Skin epidermis (tissue), 12 donors: ENCODE measurements at regions not wholly inside any gene's neighbourhood (a gene's known extent, or its start where the extent isn't known, plus 50 kb on each side); places are given as distances from the start of the nearest gene placed in this dataset.
A peak's percentile ranks its signal among the peaks of the same experiment; 100 is the strongest.

ENCODE experiments used
- H3K27ac ChIP-seq, 21 experiments: fragments of 200-600 bp; sonication (generic) in 11 of 21; one replicate each; pipeline ENCODE4 v1.5.0; 2020; ENCODE audit warnings: mild to moderate bottlenecking in 3 of 21, inconsistent platforms in 2 of 21, moderate library complexity in 2 of 21
- H3K4me3 ChIP-seq, 7 experiments: fragments of 200-600 bp; sonication (generic) in 2 of 7; one replicate each; pipeline ENCODE4 v1.5.0; 2020; ENCODE audit warnings: inconsistent platforms in 2 of 7, mild to moderate bottlenecking in 2 of 7, moderate library complexity in 1 of 7

GRCh38 chr1:87830432-87830978 is 501.8 kb downstream of the LMO4 start:
- Histone ChIP-seq H3K4me3 (no peak overlapping the region), H3K27ac (peak overlapping the region in 1 of 21 experiments; percentile 1)

DNA sequence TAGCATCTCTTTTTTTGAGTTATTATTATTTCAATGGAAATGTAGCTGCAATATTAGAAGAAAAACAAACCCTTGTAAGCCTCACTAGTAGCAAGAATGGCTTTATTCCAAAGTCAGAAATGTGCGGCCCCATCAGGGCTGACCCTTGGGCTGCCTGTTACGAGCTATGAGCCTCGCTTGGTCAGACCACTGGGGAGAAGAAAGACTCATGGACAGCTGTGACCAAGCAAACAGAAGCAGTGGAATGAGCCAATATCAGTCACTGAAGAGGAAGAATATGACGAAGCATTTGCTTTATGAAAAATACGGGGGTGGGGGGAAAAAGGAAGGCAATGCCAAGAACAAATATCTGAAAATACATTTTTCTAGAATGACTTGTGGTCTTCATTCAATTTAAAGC is 504.5 kb downstream of the LMO4 start:
- no peak overlapping the region for H3K4me3 ChIP-seq
- H3K27ac ChIP-seq = no peak overlapping the region

- no peak overlapping the region for H3K27ac ChIP-seq
Measured at GRCh38 chr1:87834151-87834550, 505.5 kb downstream of the LMO4 start.

GRCh38 chr1:87834941-87835340 is 506.3 kb downstream of the LMO4 start:
- H3K4me3 ChIP-seq = no peak overlapping the region
- no peak overlapping the region for H3K27ac ChIP-seq

More at GRCh38 chr1:87834151-87834550, 505.5 kb downstream of the LMO4 start:
- H3K4me3 ChIP-seq = no peak overlapping the region

DNA sequence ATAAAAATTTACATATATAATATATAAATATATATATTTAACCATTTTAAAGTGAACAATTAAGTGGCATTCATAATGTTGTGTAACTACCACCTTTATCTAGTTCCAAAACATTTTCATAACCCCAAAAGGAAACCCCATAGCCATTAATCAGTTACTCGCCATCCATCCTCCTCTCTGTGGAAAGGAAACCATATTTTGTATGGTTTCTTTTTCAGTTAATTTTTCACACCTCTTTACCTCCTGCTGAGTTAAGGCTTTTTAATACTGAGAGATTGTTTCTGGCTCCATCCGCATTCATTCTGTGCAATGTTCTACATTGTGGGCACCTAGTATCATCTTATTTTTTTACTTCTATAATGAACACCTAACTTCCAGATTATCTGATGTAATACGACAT is 512.1 kb downstream of the LMO4 start:
- H3K4me3 ChIP-seq = no peak overlapping the region
- H3K27ac ChIP-seq = no peak overlapping the region

DNA sequence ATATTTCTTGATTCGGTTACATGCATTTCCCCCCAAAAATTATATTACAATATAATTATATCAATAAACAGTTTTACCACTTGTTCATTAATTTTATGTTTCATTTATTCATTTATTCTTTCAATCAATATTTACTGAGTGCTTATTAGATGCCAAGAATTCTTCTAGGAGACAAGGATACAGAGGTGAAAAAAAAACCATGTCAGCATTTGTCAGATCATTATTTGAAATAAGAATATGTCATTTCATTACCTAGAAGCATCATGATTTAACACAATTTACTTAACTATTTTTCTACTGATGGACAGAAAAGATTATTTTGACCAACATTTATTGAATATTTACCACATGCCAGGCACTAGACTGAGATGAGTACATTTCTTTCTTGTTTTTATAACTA is 512.7 kb downstream of the LMO4 start:
- no peak overlapping the region for H3K4me3 ChIP-seq
- H3K27ac ChIP-seq = no peak overlapping the region

- no peak overlapping the region for H3K27ac ChIP-seq
- no peak overlapping the region for H3K4me3 ChIP-seq
Measured at GRCh38 chr1:87842156-87842555, 513.5 kb downstream of the LMO4 start.

GRCh38 chr1:87844251-87844650 is 515.6 kb downstream of the LMO4 start:
- Histone ChIP-seq H3K27ac (no peak overlapping the region), H3K4me3 (no peak overlapping the region)

- Histone ChIP-seq H3K4me3 (no peak overlapping the region), H3K27ac (no peak overlapping the region)
Measured at GRCh38 chr1:87851490-87851889, 522.8 kb downstream of the LMO4 start.

GRCh38 chr1:87852410-87853161 is 523.9 kb downstream of the LMO4 start:
- H3K27ac ChIP-seq = no peak overlapping the region
- H3K4me3 ChIP-seq = no peak overlapping the region

GRCh38 chr1:87853576-87854351 is 525.1 kb downstream of the LMO4 start:
- no peak overlapping the region for H3K4me3 ChIP-seq
- no peak overlapping the region for H3K27ac ChIP-seq

GRCh38 chr1:87863317-87863716 is 534.6 kb downstream of the LMO4 start:
- Histone ChIP-seq H3K4me3 (no peak overlapping the region), H3K27ac (no peak overlapping the region)

DNA sequence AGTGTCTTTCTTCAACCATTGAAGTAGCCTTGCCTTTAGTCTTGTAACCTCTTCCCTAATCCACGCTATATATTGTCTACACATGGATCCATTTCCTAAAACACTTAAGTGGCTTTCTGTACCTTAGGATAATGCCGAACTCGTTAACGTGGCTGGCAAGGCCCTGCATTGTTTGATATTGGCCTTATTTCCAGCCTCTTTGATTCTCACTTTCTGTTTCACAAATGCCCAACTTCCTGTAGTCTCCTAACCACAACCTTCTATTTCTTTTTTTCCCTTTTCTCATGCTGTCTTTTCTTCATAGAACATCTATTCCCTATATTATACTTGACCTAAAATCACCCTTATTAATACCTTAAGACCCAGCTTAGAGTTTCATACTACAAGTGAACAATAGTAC is 536.0 kb downstream of the LMO4 start:
- Histone ChIP-seq H3K4me3 (no peak overlapping the region), H3K27ac (no peak overlapping the region)

DNA sequence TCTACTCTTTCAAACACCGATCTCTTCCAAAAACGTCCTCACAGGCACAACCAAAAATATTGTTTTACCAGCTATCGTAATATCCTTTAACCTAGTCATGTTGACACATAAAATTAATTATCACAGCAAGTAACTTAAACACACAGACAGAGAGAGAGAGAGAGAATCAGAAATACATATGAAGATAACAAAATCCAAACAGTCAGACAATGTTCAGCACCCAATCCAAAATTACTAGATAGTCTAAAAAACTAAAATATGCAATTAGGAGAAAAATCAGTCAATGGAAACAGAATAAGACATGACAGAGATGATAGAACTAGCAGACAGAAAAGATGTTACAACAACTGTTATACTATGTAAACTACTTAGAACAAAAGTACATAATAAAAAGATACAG is 537.7 kb downstream of the LMO4 start:
- H3K4me3 ChIP-seq = no peak overlapping the region
- H3K27ac ChIP-seq = no peak overlapping the region

DNA sequence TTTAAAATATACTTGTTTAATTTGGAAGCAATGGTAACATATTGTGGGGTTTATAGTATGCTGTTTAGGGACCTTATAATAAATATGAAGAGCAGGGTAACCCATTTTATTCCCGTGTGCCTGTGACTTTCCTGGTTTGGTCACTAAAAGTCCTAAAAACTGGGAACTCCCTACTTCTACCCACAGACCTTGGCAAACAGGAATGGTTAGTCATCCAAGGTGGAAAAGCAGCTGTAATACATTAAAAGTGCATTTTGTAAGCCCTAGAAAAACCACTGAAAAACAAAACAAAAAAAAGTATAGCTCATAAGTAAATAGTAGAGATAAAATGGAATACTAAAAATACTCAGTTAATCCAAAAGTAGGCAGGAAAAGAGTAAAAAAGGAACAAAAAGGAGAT is 538.9 kb downstream of the LMO4 start:
- no peak overlapping the region for H3K4me3 ChIP-seq
- no peak overlapping the region for H3K27ac ChIP-seq

- H3K4me3 ChIP-seq = no peak overlapping the region
- H3K27ac ChIP-seq = peak overlapping the region in 3 of 21 experiments; percentile 33 to 46 (median 40)
Measured at GRCh38 chr1:87869567-87869966, 540.9 kb downstream of the LMO4 start.

DNA sequence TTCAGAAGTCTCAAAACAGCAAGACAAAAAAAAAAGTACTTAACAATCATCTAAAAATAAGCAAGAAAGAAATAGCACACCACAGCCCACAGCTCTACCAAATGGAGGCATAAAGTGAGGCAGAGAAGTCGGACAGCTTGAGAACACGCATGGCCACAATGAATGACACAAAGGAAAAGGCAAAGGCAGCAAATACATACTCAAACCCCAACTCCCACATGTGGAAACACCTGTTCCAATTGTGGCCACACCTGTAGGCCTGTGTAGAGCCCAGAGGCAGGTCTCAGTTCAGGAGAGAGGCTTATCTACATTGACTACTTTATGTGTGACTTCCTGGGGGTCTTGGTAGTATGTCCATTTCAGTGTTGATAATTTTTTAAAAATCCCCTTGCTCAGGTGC is 543.5 kb downstream of the LMO4 start:
- Histone ChIP-seq H3K4me3 (no peak overlapping the region), H3K27ac (no peak overlapping the region)

- no peak overlapping the region for H3K4me3 ChIP-seq
- H3K27ac ChIP-seq = no peak overlapping the region
Measured at GRCh38 chr1:87872692-87873091, 544.0 kb downstream of the LMO4 start.

GRCh38 chr1:87878873-87879272 is 550.2 kb downstream of the LMO4 start:
- no peak overlapping the region for H3K4me3 ChIP-seq
- no peak overlapping the region for H3K27ac ChIP-seq

DNA sequence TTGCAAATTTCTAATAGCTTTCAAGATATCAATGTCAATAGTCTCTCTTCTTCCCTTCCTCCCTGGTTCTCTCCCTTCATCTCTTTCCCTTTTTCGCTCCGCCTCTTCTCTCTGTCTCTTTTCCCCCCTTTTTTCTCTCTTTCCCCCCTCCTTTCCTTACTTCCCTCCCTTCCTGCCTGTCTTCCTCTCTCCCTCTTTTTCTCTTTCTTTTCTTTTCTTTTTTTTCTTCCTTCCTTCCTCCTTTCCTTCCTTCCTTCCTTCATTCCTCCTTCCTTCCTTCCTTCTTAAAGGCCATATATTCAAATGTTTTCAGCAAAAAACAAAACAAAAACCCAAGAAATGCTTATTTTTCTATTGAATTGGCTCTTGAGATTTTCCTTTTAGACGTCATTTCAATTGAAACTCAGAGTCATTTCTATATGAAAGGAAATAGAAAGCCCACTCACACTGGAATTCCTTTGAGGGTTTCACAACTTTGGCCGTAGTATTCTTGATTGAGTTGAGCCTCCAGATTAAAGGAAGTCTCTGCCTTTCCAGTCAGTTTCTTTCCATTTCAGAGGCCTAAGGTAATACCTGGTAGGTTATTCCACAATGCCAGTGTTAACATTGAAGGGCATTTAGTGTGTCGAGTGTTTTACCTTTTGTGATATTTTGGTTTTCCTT is 551.5 kb downstream of the LMO4 start:
- Histone ChIP-seq H3K27ac (peak overlapping the region in 1 of 21 experiments; percentile 25), H3K4me3 (no peak overlapping the region)
